Peyer's patch (tissue), 4 donors: ENCODE measurements at regions not wholly inside any gene's neighbourhood (a gene's known extent, or its start where the extent isn't known, plus 50 kb on each side); places are given as distances from the start of the nearest gene placed in this dataset.

Experiments used
- DNase-seq, 3 donors: peaks; one replicate each; pipeline ENCODE4 v3.0.0-alpha.2; 2017 to 2019
- H3K27ac ChIP-seq, 4 donors: fragments of 200-600 bp; sonication (generic); one replicate each; pipeline ENCODE4 v1.5.1; 2016 to 2019
- H3K27me3 ChIP-seq, 2 donors: fragments of 200-600 bp; sonication (generic); one replicate each; pipeline ENCODE4 v1.5.1; 2019
- H3K36me3 ChIP-seq, 3 donors: fragments of 200-600 bp; sonication (generic); one replicate each; pipeline ENCODE4 v1.5.1; 2016 to 2019
- H3K4me1 ChIP-seq, 4 donors: fragments of 200-600 bp; sonication (generic); one replicate each; pipeline ENCODE4 v1.5.1; 2016 to 2019
- H3K4me3 ChIP-seq, 4 donors: fragments of 200-600 bp; sonication (generic); 1 replicate in 3 of 4; 2 replicates in 1 of 4; pipeline ENCODE4 v1.5.1; 2016 to 2019; ENCODE audit warnings: mild to moderate bottlenecking in 1 of 4
- H3K9me3 ChIP-seq, 4 donors: fragments of 200-600 bp; sonication (generic); one replicate each; pipeline ENCODE4 v1.5.1; 2016 to 2019; ENCODE audit warnings: mild to moderate bottlenecking in 1 of 4
- CTCF ChIP-seq, 6 experiments: fragments of 450-650 bp in 4 of 6; fragments of 200-600 bp in 2 of 6; sonication (generic) in 1 of 6; IDR thresholded peaks; one replicate each; pipeline ENCODE4 v1.5.1; 2017 to 2019; ENCODE audit warnings: antibody characterized with exemption in 6 of 6, mild to moderate bottlenecking in 3 of 6, moderate library complexity in 1 of 6
- POLR2A ChIP-seq, 2 donors: fragments of 450-650 bp; IDR thresholded peaks; one replicate each; pipeline ENCODE4 v1.5.1; 2017; ENCODE audit warnings: antibody characterized with exemption in 2 of 2, mild to moderate bottlenecking in 2 of 2, moderate library complexity in 2 of 2

DNA sequence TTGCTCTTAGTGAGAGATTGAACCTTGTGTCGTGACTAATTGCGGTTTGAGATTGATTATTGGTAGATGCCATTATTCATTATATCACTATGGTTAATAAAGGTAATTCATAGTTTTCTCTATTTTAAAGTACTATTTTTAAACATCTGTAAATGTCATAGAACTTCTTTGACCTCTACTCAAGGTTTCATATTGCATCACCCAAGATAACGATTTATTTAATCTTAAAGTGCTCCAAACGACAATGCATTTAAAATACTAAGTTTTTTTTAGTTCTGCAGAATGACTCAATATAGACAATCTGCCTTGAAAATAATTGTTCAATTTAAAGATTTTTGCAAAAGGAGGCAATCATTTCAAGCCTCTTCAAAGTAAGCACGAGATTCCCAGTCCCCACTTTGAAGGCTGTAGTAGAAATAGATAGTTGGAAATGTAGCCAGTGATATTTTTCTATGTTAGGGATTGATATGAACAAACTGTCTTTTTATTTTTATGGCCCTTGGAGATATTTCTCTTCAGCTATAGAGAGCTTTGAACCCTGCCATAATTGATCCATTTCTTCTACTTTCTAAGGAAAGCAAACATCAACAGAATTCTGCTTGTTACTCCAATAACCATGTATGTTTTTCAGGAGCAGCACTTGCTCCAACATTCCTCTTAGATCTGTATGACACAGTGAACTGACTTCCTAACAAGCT, 114.2 kb upstream of the PALMD start:
- no peaks in the 10 kb centered on the region for H3K27me3 ChIP-seq
- no peaks in the 10 kb centered on the region for H3K4me1 ChIP-seq
- no peak overlapping the region for H3K4me3 ChIP-seq
- no peaks in the 10 kb centered on the region for H3K36me3 ChIP-seq
- no peaks in the 10 kb centered on the region for H3K9me3 ChIP-seq
- TF ChIP-seq POLR2A (IDR thresholded peaks at IDR 0.05), result no peak
- TF ChIP-seq CTCF (IDR thresholded peaks at IDR 0.05), result no peak
- no peak for DNase-seq
- no peak overlapping the region for H3K27ac ChIP-seq

- DNase-seq, result no peak
- Histone ChIP-seq H3K4me3 (no peak overlapping the region), H3K9me3 (no peaks in the 10 kb centered on the region), H3K36me3 (no peaks in the 10 kb centered on the region), H3K4me1 (no peaks in the 10 kb centered on the region), H3K27me3 (no peaks in the 10 kb centered on the region), H3K27ac (no peak overlapping the region)
- TF ChIP-seq CTCF (IDR thresholded peaks at IDR 0.05) (no peak), POLR2A (IDR thresholded peaks at IDR 0.05) (no peak)
These were observed 113.7 kb upstream of the PALMD start for GRCh38 chr1:99532276-99532580.

DNA sequence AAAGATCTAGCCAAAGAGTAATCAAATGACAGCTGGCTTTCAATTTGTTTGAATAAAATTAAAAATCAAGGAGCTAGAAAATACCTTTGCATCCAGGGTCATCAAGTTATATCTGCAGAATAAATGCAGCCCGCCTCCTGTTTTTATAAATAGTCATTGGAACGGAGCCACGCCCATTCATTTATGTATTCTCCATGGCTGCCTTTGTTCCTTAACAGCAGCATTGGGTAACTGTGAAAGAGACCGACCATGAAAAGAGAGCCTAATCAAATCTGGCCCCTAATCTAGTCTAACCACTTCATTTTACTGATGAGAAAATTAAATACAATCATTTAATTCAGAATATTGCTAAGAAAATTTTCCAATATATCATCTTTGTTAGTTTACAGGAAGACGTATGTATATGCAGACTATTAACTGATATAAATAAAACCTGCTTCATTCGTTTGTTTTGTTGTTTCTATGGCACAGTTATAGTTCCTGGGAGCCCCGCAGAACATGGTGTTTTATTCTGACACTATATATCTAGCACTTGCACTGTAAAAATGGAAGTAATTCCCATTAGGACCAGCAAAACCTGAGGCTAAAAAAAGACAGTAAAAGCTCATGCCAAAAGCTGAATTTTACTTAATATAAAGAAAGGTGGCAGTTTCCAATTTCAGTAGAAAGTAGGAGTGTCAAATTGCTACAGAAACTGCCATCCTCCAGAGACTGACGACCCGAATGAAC, 111.8 kb upstream of the PALMD start:
- DNase-seq, result no peak

DNA sequence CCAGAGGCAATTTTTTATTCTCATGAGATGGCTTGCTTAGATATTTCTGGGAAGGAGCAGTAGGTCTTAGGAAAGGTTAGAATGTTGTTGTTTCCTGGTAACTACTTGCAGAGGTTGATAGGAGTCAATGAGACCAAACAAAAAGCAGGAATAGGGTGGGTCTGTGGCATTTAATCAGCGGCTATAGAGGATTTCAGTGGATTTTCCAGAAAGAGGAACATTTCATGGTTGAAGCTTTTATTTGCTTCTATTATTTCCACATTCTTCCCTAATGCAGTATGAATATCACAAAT, 111.3 kb upstream of the PALMD start:
- H3K4me1 ChIP-seq, result no peaks in the 10 kb centered on the region
- TF ChIP-seq CTCF (IDR thresholded peaks at IDR 0.05) (no peak), POLR2A (IDR thresholded peaks at IDR 0.05) (no peak)
- H3K4me3 ChIP-seq, result no peak overlapping the region
- no peak for DNase-seq
- H3K27ac ChIP-seq, result no peak overlapping the region
- no peaks in the 10 kb centered on the region for H3K9me3 ChIP-seq
- no peaks in the 10 kb centered on the region for H3K36me3 ChIP-seq
- H3K27me3 ChIP-seq, result no peaks in the 10 kb centered on the region

More for the DNA sequence above, 111.8 kb upstream of the PALMD start:
- Histone ChIP-seq H3K4me1 (no peaks in the 10 kb centered on the region), H3K27ac (no peak overlapping the region), H3K27me3 (no peaks in the 10 kb centered on the region), H3K36me3 (no peaks in the 10 kb centered on the region), H3K9me3 (no peaks in the 10 kb centered on the region), H3K4me3 (no peak overlapping the region)
- TF ChIP-seq POLR2A (IDR thresholded peaks at IDR 0.05) (no peak), CTCF (IDR thresholded peaks at IDR 0.05) (no peak)

GRCh38 chr1:99535470-99536164, 110.3 kb upstream of the PALMD start:
- DNase-seq, result no peak
- no peak for TF ChIP-seq CTCF (IDR thresholded peaks at IDR 0.05)
- no peak for TF ChIP-seq POLR2A (IDR thresholded peaks at IDR 0.05)
- Histone ChIP-seq H3K4me1 (no peaks in the 10 kb centered on the region), H3K27me3 (no peaks in the 10 kb centered on the region), H3K4me3 (no peak overlapping the region), H3K27ac (no peak overlapping the region), H3K9me3 (no peaks in the 10 kb centered on the region), H3K36me3 (no peaks in the 10 kb centered on the region)
